ENCODE measurements at regions not wholly inside any gene's neighbourhood (a gene's known extent, or its start where the extent isn't known, plus 50 kb on each side); places are given as distances from the start of the nearest gene placed in this dataset.

DNA sequence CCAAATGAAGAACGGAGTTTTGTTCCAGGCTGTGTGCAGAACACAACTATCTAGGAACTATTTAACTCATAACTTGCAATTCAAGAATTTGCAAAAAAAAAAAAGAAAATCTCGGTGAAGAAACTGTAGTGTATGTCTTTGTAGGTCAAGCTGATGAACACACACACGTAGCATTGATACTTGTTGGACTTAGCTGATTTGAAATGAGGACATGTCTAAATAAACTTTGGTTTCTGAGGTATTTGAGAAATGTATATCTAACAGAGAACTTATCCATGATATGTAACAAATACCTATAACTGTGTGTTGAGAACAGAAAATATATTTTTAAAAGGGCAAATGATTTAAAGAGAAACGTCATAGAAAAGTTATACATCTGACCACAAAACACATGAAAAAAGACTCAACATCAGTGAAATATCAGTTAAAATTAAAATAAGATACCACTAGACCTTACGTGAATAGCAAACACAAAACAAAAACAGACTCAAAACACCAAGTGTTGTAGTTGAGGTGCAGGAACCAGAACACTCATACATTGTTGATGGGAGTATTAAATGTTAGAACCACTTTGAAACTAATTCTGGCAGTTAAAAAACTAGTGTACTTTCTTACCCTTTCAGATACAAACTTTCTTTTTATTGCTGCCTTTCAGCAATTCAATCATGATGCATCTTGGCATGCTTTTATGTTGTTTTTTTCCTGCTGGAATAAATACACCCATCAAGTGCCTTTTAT, 1535.8 kb upstream of the PCDH10 start:
- TF ChIP-seq POU2F2 (IDR thresholded peaks at IDR 0.05; ENCODE audit: low read depth, low read length), result no peak
- no peak for TF ChIP-seq POLR2AphosphoS5 (IDR thresholded peaks at IDR 0.05; ENCODE audit: low read depth, low read length)

All from GM12891 (cell line).